ENCODE measurements at regions not wholly inside any gene's neighbourhood (a gene's known extent, or its start where the extent isn't known, plus 50 kb on each side); places are given as distances from the start of the nearest gene placed in this dataset.
"Not testable (repeated sequence)": the region's sequence is repeated elsewhere in the genome, so short reads cannot be mapped to it uniquely, and the experiment has no call there.

DNA sequence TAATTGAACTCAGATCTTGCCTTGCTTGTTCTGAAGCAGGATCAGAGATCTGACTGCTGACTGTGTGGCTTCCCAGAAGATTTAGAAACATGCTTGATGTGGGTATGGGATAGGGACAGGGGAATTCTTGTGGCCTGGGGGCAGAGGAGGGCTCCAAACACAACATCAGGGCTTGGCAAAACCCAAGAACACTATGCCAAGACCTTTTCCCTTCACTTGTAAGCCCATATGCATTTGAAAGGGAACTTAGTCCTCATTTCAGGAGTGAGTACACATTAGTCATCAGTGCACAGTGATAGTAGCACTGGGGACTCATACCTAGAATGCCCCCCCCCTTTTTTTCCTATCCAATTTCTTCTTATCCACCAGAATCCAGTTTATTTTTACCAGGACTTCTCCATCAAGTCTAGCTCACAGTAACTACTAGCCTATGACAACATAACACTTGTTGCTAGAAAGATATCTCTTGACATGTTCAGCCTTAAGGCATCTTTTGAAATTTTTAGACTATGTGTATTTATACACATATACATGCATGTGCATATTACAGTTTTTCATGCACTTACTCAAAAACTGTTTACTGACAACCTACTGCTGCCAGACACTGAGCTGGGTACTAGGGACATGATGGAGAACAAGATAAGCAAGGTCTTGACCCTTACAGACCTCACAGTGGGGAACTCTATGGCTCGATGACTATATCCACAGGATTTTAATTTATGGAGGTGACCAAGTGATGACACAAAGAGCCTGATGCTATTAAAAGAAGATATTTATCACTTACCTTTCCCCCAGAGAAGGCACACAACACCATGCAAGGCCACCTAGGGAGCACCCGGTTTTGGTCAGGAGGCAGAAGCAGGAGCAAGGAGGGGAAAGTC is 158.3 kb upstream of the MAP3K1 start:
- no peak for DNase-seq

DNA sequence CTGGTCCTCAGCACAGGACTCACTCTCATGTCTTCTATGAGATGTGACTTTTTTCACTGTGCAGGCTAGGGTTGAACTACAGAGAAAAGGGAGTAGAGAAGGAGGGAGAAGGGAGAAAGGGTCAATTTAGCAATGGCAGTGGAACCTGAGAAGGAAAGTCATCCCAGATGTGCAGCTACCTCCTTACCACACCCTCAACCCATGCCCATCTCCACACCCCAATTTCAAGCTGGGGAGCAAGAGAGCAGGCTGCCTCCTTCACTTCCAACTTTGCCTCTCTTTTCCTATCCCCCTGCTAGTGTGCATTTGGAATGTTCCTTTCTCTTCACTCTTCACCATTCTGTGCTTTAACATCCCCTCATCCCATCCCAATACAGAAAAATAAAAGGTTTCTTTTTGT is 163.5 kb upstream of the MAP3K1 start:
- no peak for DNase-seq

DNA sequence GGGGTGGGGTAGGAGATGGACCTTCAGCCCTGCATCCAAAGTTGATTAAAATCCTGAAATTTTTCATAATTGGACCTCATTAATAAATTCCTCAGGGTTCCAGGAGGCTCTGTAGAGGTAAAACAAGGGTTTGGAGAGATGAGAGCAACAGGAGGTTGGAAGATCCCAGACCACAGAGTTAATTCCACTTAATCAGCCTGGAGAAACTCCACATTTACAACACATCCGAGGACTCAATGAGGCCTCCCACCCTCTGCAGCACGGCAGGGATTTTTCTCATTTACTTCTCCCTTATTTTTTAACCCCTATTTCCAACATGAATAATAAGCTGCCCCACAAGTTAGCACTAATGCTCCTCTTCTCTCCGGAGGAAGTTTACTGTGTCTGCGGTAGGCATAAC is 165.0 kb upstream of the MAP3K1 start:
- no peak for DNase-seq

DNA sequence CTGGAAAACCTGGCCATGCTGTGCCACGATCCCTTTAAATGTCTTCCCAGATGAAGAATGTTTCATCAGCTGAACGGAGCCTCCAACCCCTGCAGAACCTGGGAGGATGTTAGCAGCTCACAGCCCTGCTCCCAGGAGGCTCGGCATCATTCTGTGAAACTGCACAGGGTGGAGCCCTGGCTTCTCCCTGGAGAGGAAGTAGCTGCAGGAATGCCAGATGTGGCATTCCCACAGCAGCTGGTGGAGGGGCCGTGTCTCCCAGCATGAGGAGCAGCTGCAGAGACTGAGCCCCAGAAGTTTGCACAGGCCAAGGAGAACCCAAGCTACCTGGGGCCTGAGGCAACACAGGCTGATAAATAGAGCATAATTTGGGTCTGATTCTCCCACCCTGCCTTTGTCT is 165.8 kb upstream of the MAP3K1 start:
- no peak for DNase-seq

DNA sequence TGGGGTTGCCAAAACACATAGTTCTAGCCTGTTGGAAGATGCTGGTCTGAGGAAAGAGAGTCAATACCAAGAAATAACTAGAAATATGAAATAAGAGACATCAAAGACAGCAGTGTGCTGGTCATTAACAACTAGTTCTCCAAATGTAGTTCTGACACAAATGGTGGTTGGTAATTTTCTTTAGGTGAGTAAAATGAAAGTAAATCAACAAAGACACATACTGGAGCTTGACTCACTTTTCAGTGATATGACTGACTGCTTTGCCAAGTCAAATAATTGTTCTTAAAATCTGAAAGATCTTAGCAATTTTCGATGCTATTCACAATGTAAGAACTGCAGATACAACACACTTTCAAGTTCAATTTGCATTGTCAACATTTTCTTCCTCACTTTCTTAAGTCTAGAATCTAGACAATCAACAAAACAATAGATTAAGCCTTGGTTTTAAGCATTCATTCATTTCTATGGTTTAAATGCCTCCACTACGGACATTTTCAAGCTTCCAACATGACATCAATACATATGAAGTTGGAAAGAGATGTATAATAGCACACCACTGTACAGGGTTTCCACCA is 166.8 kb upstream of the MAP3K1 start:
- no peak for DNase-seq

DNA sequence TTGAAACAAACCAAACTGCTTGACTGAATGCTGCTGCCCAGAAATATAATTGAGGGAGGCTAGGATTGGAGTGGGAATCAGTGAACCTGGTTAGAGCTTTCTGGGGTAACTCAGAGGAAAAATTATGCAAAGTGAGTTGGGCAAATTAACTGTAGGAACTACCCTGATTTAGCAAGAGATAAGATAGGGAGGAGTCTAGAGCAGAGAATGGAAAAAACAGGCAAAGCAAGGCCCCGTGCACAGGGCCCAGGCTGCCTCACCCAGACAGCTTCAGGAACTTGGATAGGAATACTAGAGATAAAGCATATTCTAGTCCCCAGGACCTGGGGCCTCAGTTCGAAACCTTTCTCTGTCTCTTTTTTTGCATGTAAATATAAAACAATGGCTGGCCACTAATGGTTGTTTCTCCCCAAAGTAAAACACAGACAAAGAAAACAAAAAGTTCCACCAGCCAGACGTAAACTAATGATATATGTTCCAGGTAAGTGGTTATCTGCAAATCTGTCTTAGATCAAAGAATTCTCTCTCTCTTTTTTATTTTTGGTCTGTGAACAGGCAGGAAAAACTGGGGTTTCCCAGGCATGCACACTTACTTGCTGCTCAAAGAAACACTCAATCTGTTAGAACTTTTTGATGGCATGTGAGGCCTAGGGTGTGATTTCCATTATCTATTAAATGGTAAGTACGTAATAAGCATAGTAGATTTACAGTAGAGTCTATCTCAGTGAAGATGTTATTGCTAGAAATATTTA is 168.1 kb upstream of the MAP3K1 start:
- no peak for DNase-seq

DNA sequence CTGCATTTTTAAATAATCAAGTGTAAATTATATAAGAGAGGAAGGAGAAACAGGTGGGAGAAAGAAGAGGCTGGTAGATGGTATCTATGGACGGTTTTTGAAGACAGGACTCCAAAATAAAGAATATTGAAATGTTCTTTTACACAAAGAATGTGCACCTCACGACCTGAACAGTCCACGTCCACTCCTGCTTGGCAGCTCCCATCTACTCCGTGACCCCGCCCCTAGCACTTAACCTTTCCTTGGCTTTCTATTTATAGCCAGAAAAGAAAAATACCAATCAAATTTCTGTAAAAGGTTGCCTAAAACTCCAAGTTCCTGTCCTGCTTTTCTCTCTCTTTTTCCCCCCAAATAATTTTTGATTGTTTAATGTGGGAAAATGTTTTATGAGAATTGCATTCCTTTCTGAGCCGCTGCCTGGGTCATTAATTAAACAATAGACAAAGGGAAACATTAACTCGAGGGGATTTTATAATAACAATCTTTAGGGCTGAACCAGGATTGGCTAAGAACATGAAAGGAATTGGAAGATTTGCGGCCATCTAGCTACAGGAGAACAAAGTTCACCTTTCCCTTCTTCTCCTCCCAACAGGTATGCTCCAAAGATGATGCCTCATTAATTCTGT is 173.6 kb upstream of the MAP3K1 start:
- DNase-seq = no peak

DNA sequence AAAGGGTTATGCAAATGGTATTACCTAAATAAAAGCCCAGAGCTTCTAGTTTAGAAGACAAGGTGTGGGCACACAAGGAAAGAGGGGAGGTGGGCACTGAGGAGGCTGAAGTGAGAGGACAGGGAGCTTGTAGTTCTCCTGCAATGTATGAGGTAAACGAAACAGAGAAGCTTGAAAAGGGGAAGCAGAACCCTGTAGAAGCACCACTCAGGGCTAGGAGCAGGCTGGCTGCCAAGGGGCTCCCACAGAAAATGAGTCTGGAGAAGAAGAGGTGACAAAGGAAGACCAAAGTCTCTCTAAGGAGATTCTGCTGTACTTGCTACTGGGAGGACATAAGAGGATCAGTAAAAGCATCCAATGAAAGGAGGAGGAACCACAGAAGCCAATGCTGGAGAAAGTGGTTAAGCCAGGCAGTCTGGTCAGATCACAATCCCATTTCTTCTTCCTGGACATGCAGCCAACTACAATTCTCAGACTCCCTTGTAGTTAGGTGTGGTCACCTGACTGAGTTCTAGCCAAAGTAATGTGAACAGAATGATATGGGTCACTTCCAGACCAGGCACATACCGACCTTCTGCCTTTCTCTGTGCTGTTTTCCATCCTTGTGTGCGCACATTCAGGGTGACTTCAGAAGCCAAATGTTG is 174.5 kb upstream of the MAP3K1 start:
- no peak for DNase-seq

DNA sequence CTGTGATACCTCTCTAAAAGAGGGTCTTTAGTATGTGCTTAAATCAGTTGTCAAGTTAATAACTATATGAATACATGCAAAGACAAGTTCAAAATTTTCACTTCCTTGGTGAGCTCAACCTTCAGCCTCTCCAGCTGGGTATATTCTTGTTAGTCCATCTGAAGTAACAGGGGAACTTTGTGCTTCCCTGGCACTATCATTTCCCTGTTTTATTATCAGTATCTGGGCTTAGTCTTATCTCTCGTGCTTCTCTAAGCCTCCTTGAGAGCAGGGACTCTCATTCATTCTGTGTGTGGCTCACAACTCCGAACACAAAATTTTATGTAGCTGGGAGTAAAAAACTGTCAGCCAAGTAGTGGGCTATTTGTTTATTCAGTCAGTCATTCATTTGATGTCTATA is 175.9 kb upstream of the MAP3K1 start:
- DNase-seq = no peak

DNA sequence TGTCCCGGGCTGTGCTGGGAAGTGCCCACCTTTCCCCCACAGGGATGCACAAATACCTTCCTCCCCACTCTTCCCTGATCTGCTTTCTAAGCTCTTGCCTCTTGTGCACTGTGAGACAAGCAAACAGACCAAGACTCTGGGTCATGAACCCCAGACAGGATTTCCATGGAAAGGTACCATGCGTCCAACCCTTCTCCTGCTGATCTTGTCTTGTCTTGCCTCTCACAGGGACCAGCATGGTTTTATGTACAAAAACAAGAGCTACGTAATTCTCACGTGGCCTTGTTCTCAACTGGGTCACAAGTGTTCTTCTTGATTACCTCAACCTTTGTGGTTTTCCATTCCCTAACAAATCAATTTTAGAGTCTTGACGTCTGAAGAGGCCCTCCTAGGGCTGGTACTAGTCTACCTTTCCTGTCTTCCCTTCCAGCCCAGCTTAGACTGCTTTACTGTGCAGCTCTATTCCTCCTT is 176.5 kb upstream of the MAP3K1 start:
- no peak for DNase-seq

DNA sequence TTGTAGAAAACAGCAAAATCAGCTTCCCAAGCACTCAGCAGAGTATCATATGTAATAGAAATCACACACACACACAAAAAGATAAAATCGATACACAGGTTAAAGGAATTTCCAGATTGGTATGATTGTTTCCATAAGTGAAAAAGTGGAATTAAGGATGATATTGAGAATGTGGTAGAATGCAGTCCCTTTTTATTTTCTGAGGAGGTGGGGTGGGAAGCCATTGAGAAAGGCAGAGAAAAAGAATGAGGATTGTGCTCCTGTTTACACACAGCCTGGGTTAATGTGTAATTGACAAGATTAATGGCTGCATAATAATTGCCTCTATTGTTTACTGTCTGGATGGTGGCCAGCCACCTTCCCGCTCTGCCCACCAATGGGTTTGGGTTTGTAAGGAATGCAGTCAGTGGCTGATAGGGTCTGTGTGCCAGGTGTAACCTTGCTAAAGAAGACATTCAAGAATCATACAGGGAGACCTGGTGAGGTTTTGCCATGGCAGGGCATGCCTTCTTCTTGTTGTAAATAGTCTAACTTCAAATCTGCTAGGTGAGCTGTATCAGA is 177.2 kb upstream of the MAP3K1 start:
- DNase-seq = no peak

DNA sequence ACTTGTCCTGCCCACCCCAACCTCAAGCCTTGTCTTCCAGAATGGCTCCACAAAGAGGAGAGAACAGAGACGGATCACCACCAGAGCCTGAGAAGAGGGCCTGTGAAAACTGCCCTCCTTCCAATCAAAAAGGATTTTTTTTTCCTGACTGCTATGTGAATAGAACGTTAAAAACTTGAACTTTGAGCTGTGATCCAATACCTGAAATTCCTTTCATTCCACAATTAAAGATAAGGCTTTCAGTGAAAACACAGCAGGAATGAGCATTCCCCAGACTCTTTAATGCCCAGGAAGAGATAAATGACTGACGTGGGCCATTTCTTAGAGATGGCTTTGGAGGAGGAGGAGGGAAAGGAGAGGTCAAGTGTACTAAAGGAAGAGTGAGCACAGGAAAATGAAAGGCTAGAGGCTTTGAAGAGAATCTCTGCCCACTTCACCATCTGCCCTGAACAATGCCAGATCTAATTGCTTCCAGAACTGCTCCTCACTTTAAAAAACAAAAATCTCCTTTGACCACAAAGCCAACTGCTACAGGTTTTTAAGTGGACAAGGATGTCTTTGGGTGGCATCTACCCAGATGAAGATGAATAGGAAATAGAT is 177.9 kb upstream of the MAP3K1 start:
- no peak for DNase-seq

DNA sequence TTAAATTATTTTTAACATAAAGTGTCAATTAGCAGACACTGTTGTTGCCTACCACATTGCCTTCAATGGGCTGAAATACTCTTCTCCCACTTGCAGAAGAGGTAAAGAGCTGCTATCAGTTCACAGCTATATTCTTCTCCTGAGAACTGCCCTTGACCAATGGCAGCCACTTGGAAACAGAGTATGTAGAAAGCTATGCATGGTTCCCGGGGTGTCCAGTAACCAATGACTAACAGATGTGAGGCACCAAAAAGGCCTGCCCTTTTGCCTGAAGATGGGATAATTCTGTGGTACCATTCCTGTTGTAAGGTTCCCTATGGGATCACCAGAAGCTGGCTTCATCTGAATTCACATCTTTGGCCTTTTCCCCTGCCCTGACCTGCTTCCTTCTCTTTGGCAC is 181.4 kb upstream of the MAP3K1 start:
- no peak for DNase-seq

DNA sequence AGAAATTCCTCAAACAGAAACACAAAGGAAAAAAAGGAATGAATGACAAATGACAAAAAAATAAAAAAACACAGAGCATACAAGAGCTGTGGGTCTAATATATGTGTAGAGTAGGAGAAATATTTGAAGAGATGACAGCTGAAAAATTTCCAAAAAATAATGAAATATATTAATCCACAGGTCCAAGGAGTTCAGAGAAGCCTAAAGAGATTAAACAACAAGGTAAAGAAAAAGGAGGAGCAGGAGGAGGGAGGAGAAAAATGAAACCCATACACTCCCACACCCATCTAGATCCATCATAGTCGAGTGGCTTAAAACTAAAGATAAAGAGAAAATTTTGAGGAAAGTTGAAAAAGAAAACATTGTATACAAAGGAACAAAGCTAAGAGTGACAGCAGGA is 182.4 kb upstream of the MAP3K1 start:
- DNase-seq = no peak

DNA sequence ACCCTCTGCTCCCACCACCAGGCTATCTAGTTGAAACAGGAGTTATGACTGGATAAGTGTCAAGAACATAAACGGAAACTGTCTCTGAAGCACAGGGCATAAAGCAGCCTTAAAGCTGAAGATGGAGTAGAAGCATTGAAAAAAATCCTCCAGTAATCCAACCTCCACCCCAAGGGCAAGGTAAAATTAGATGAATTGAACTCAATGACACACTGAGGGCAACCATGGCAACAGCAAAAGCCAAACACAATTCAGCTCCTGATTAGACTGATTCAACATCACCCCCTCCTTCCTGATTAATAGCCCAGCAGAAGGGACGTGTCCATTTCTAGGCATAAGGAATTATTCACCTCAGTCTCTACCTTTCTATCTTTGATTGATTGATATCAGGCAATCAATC is 183.2 kb upstream of the MAP3K1 start:
- DNase-seq = no peak

DNA sequence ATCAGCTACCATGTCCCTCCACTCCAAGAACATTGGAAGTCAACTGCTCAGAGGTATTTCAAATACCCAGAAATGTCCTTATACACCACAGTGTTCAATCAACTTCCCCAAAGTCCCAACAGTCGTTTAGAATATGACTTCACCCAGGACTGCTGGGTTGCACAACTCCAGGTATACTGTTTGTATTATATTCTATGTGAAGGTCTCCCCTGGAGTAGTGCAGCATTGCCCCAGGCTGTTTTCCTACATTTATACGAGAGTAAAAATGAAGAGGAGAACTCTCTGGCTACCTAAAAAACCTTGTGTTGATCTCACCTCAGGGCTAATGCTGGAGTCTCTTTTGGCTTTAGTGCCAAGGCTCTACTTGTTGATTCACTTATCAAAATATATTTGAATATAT is 183.6 kb upstream of the MAP3K1 start:
- no peak for DNase-seq

DNA sequence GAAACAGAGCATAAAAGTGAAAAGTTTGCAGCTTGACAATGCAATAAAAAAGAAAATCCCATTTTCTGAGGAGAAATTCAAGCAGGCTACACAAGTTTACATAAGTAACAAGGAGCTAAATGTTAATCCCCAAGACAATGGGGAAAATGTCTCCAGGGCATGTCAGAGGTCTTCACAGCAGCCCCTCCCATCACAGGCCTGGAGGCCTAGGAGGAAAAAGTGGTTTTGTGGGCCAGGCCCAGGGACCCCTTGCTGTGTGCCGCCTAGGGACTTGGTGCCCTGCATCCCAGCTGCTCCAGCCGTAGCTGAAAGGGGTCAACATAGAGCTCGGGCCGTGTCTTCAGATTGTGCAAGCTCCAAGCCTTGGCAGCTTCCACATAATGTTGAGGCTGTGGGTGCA is 186.7 kb upstream of the MAP3K1 start:
- DNase-seq = not testable (repeated sequence)

DNA sequence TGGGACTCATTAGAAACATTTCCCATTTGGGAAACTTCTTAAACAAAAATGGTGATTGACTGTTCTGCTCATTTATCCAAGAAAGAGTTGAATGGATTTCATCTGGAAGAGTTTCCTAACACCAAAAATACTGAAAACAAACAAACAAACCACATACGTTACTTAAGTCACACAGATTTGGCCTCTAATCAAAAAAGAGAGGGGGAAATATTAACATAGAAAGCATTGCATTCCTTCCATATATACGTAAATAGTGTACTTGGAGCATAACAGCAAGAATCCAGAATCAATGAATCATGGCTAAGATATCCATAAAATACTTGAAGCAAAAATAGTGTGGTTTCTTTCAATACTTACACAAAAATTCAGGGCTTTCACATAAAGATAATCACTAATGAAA is 189.8 kb upstream of the MAP3K1 start:
- no peak for DNase-seq

DNA sequence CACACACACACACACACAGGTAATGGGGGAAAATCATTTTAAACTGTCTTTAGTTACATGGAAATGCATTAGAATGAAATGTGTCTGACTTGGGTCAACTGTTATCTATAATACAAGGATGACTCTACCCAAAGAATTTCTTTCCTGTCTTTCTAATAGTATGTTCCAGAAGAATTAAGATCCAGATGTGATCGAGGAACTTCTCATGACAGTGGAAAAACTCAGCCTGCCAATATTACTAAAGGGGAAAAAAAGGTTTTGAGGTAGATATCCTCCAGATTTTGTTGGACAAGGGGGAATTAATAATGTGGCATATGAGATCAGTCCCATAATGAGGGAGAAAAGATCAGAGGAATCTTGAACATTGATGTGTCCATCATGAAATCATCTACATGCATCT is 190.6 kb upstream of the MAP3K1 start:
- DNase-seq = no peak

DNA sequence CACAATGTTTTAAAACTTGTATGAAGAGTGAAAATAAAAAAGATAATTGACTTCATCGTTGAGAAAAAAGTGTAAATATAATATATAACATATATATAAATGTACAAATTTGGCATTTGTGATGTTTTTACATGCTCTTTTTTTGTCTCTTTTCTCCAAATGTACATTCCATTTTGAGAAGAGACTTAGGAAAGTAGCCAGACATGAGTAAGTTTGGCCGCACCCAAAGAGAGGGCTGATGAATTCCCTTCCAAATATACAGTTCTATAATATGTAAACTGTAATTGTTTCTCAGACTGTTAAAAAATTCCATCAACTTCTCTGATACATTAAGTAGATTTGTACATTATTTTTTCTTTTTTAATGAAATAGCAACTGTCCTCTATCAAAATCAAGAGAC is 193.2 kb upstream of the MAP3K1 start:
- DNase-seq = no peak

DNA sequence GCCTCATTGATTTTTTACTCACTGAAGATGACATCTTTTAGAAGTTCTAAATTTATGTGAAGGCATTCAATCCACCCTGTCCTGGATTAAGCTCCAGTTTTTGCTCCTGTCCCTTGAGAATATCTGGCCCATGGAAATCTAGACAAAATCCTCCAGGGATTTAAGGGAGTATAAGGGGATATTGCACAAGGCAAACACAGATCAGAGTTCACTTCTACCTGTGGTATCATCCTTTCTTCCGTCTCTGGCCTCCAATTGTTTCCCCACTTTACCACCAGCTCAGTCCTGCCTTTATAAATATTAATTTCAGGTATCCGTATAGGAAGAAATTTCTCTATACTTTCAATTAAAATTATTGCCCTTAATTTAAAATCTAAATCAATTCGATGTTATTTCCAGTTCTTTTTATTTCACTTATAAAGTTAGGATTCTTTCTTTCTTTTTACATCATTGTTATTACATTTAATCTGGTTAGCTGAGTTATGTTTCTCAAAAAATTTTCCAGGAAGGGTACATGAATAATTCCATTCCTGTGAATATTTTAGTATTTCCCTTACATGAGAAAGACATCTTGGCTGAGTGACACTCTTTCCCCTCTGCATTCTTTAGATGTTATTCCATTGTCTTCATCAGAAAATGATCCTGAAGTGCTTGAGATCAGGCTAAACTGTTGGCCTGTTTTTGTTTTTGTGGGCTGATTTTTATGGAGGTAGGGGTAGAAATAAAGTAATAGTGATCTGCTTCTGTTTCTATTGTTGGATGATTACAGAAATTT is 194.3 kb upstream of the MAP3K1 start:
- no peak for DNase-seq
